Transverse colon (tissue), 4 donors: ENCODE measurements at regions not wholly inside any gene's neighbourhood (a gene's known extent, or its start where the extent isn't known, plus 50 kb on each side); places are given as distances from the start of the nearest gene placed in this dataset.

ENCODE experiments used
- POLR2A ChIP-seq: fragments of 450-650 bp; IDR thresholded peaks from one replicate; pipeline ENCODE4 v1.6.1; 2016; ENCODE audit warnings: antibody characterized with exemption, mild to moderate bottlenecking, moderate library complexity
- POLR2AphosphoS5 ChIP-seq, 3 donors: sonication (generic); formaldehyde crosslinking; IDR thresholded peaks; one replicate each; pipeline ENCODE4 v1.6.1; 2016; ENCODE audit warnings: antibody characterized with exemption in 3 of 3
- TF ChIP-seq, protein P1 (sequence below), 5 experiments: fragments of 200-600 bp in 3 of 5; fragments of 450-650 bp in 2 of 5; sonication (generic) in 3 of 5; IDR thresholded peaks; 1 replicate in 2 of 5; 2 replicates in 3 of 5; pipeline ENCODE4 v1.5.1; 2016 to 2017; ENCODE audit warnings: antibody characterized with exemption in 5 of 5, inconsistent platforms in 3 of 5, mild to moderate bottlenecking in 2 of 5, moderate library complexity in 1 of 5

GRCh38 chr2:57437077-57437476, 609.5 kb upstream of the VRK2 start:
- TF ChIP-seq, protein P1, sequence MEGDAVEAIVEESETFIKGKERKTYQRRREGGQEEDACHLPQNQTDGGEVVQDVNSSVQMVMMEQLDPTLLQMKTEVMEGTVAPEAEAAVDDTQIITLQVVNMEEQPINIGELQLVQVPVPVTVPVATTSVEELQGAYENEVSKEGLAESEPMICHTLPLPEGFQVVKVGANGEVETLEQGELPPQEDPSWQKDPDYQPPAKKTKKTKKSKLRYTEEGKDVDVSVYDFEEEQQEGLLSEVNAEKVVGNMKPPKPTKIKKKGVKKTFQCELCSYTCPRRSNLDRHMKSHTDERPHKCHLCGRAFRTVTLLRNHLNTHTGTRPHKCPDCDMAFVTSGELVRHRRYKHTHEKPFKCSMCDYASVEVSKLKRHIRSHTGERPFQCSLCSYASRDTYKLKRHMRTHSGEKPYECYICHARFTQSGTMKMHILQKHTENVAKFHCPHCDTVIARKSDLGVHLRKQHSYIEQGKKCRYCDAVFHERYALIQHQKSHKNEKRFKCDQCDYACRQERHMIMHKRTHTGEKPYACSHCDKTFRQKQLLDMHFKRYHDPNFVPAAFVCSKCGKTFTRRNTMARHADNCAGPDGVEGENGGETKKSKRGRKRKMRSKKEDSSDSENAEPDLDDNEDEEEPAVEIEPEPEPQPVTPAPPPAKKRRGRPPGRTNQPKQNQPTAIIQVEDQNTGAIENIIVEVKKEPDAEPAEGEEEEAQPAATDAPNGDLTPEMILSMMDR (IDR thresholded peaks at IDR 0.05), result no peak
- no peak for TF ChIP-seq POLR2A
- TF ChIP-seq POLR2AphosphoS5 (IDR thresholded peaks at IDR 0.05), result no peak
